Naive B cell (primary cell): ENCODE measurements at regions not wholly inside any gene's neighbourhood (a gene's known extent, or its start where the extent isn't known, plus 50 kb on each side); places are given as distances from the start of the nearest gene placed in this dataset.
A peak's percentile ranks its signal among the peaks of the same experiment; 100 is the strongest.

Experiments
- ATAC-seq, 2 donors: fragments of 150-1000 bp; cut with Tn5 transposase; 2 replicates each; pipeline ENCODE4 v1.10.0; 2021; ENCODE audit warnings: low read depth in 2 of 2, mild to moderate bottlenecking in 2 of 2, moderate library complexity in 2 of 2
- DNase-seq: peaks from one replicate; pipeline ENCODE4 v3.0.0; 2022
- H3K27ac Mint-ChIP-seq, 6 donors: one replicate each; pipeline ENCODE4 v1.8.0; 2020 to 2022; ENCODE audit warnings: mild to moderate bottlenecking in 6 of 6, mixed read lengths in 6 of 6, moderate library complexity in 5 of 6, inconsistent platforms in 2 of 6
- H3K27me3 Mint-ChIP-seq, 3 donors: one replicate each; pipeline ENCODE4 v1.8.0; 2021 to 2022; ENCODE audit warnings: mixed read lengths in 3 of 3, mild to moderate bottlenecking in 1 of 3
- H3K36me3 Mint-ChIP-seq, 2 donors: one replicate each; pipeline ENCODE4 v1.8.0; 2020 to 2022; ENCODE audit warnings: mixed read lengths in 2 of 2, inconsistent platforms in 1 of 2, mild to moderate bottlenecking in 1 of 2
- H3K4me1 Mint-ChIP-seq, 3 donors: one replicate each; pipeline ENCODE4 v1.8.0; 2020 to 2022; ENCODE audit warnings: mixed read lengths in 3 of 3, inconsistent platforms in 1 of 3, mild to moderate bottlenecking in 1 of 3, moderate library complexity in 1 of 3
- H3K4me3 Mint-ChIP-seq, 8 donors: one replicate each; pipeline ENCODE4 v1.8.0; 2020 to 2022; ENCODE audit warnings: mild to moderate bottlenecking in 8 of 8, mixed read lengths in 8 of 8, moderate library complexity in 8 of 8, inconsistent platforms in 2 of 8
- H3K9me3 Mint-ChIP-seq, 7 donors: one replicate each; pipeline ENCODE4 v1.8.0; 2020 to 2022; ENCODE audit warnings: mixed read lengths in 7 of 7, mild to moderate bottlenecking in 5 of 7, inconsistent platforms in 2 of 7, moderate library complexity in 1 of 7

- no peak for ATAC-seq
- DNase-seq = no peak
- no peaks in the 10 kb centered on the region for H3K4me1 Mint-ChIP-seq
Measured at GRCh38 chr20:48317578-48317977, 510.2 kb downstream of the PREX1 start.

GRCh38 chr20:48314925-48315592, 512.7 kb downstream of the PREX1 start:
- H3K4me3 Mint-ChIP-seq = no peak overlapping the region
- H3K9me3 Mint-ChIP-seq = peaks cover 0 to 3% (median 0%) of the 10 kb centered on the region in 7 donors
- peaks cover 15 to 30% (median 27%) of the 10 kb centered on the region in 3 donors for H3K27me3 Mint-ChIP-seq
- no peaks in the 10 kb centered on the region for H3K36me3 Mint-ChIP-seq
- H3K27ac Mint-ChIP-seq = no peak overlapping the region
- ATAC-seq (no peak), DNase-seq (no peak)
- H3K4me1 Mint-ChIP-seq = no peaks in the 10 kb centered on the region

More at GRCh38 chr20:48317578-48317977, 510.2 kb downstream of the PREX1 start:
- H3K27ac Mint-ChIP-seq = no peak overlapping the region
- peaks cover 15 to 42% (median 23%) of the 10 kb centered on the region in 3 donors for H3K27me3 Mint-ChIP-seq
- no peak overlapping the region for H3K4me3 Mint-ChIP-seq
- no peaks in the 10 kb centered on the region for H3K36me3 Mint-ChIP-seq
- peaks cover 0 to 3% (median 0%) of the 10 kb centered on the region in 7 donors for H3K9me3 Mint-ChIP-seq

GRCh38 chr20:48313324-48313723, 514.5 kb downstream of the PREX1 start:
- Mint-ChIP-seq H3K36me3 (no peaks in the 10 kb centered on the region), H3K9me3 (peaks cover 0 to 7% (median 0%) of the 10 kb centered on the region in 7 donors), H3K27ac (no peak overlapping the region), H3K27me3 (peaks cover 10 to 36% (median 27%) of the 10 kb centered on the region in 3 donors), H3K4me1 (no peaks in the 10 kb centered on the region), H3K4me3 (no peak overlapping the region)
- DNase-seq (no peak), ATAC-seq (no peak)

GRCh38 chr20:48311956-48312355, 515.8 kb downstream of the PREX1 start:
- DNase-seq = no peak
- peak overlapping the region in 1 of 6 donors; percentile 52 for H3K27ac Mint-ChIP-seq
- H3K4me1 Mint-ChIP-seq = no peaks in the 10 kb centered on the region
- ATAC-seq = no peak
- H3K4me3 Mint-ChIP-seq = no peak overlapping the region
- H3K27me3 Mint-ChIP-seq = peaks cover 7 to 26% (median 22%) of the 10 kb centered on the region in 3 donors
- no peaks in the 10 kb centered on the region for H3K36me3 Mint-ChIP-seq
- peaks cover 0 to 7% (median 0%) of the 10 kb centered on the region in 7 donors for H3K9me3 Mint-ChIP-seq

- no peak overlapping the region for H3K4me3 Mint-ChIP-seq
- H3K4me1 Mint-ChIP-seq = no peaks in the 10 kb centered on the region
- ATAC-seq (no peak), DNase-seq (no peak)
- no peaks in the 10 kb centered on the region for H3K36me3 Mint-ChIP-seq
- peaks cover 5 to 21% (median 18%) of the 10 kb centered on the region in 3 donors for H3K27me3 Mint-ChIP-seq
- H3K9me3 Mint-ChIP-seq = peaks cover 0 to 7% (median 0%) of the 10 kb centered on the region in 7 donors
- H3K27ac Mint-ChIP-seq = no peak overlapping the region
Measured at GRCh38 chr20:48310305-48310704, 517.5 kb downstream of the PREX1 start.

GRCh38 chr20:48309293-48309692, 518.5 kb downstream of the PREX1 start:
- no peaks in the 10 kb centered on the region for H3K36me3 Mint-ChIP-seq
- ATAC-seq = no peak
- peaks cover 0 to 4% (median 0%) of the 10 kb centered on the region in 7 donors for H3K9me3 Mint-ChIP-seq
- peaks cover 7 to 22% (median 21%) of the 10 kb centered on the region in 3 donors for H3K27me3 Mint-ChIP-seq
- H3K27ac Mint-ChIP-seq = peak overlapping the region in 1 of 6 donors; percentile 34
- peak overlapping the region in 1 of 8 donors; percentile 51 for H3K4me3 Mint-ChIP-seq
- H3K4me1 Mint-ChIP-seq = no peaks in the 10 kb centered on the region
- DNase-seq = no peak

GRCh38 chr20:48308882-48309281, 518.9 kb downstream of the PREX1 start:
- no peak overlapping the region for H3K27ac Mint-ChIP-seq
- H3K9me3 Mint-ChIP-seq = peaks cover 0 to 4% (median 0%) of the 10 kb centered on the region in 7 donors
- H3K36me3 Mint-ChIP-seq = no peaks in the 10 kb centered on the region
- DNase-seq (no peak), ATAC-seq (no peak)
- no peaks in the 10 kb centered on the region for H3K4me1 Mint-ChIP-seq
- no peak overlapping the region for H3K4me3 Mint-ChIP-seq
- peaks cover 11 to 22% (median 21%) of the 10 kb centered on the region in 3 donors for H3K27me3 Mint-ChIP-seq

GRCh38 chr20:48308232-48308781, 519.5 kb downstream of the PREX1 start:
- Mint-ChIP-seq H3K4me3 (no peak overlapping the region), H3K4me1 (no peaks in the 10 kb centered on the region), H3K27me3 (peaks cover 13 to 22% (median 21%) of the 10 kb centered on the region in 3 donors), H3K27ac (no peak overlapping the region), H3K9me3 (peaks cover 0 to 4% (median 0%) of the 10 kb centered on the region in 7 donors), H3K36me3 (no peaks in the 10 kb centered on the region)
- no peak for ATAC-seq
- DNase-seq = no peak

GRCh38 chr20:48307277-48307676, 520.5 kb downstream of the PREX1 start:
- DNase-seq (no peak), ATAC-seq (no peak)
- Mint-ChIP-seq H3K4me3 (no peak overlapping the region), H3K4me1 (no peaks in the 10 kb centered on the region), H3K36me3 (no peaks in the 10 kb centered on the region), H3K27me3 (peaks cover 9 to 31% (median 27%) of the 10 kb centered on the region in 3 donors), H3K9me3 (peaks cover 0 to 4% (median 0%) of the 10 kb centered on the region in 7 donors), H3K27ac (peak overlapping the region in 1 of 6 donors; percentile 55)

GRCh38 chr20:48302844-48303542, 517.7 kb upstream of the SULF2 start:
- H3K4me1 Mint-ChIP-seq = no peaks in the 10 kb centered on the region
- ATAC-seq (no peak), DNase-seq (no peak)
- H3K27ac Mint-ChIP-seq = no peak overlapping the region
- H3K36me3 Mint-ChIP-seq = no peaks in the 10 kb centered on the region
- H3K27me3 Mint-ChIP-seq = peaks cover 17 to 25% (median 18%) of the 10 kb centered on the region in 3 donors
- H3K9me3 Mint-ChIP-seq = peaks cover 0 to 11% (median 0%) of the 10 kb centered on the region in 7 donors
- no peak overlapping the region for H3K4me3 Mint-ChIP-seq

GRCh38 chr20:48302149-48302548, 516.9 kb upstream of the SULF2 start:
- DNase-seq (no peak), ATAC-seq (no peak)
- Mint-ChIP-seq H3K27ac (no peak overlapping the region), H3K9me3 (peaks cover 0 to 12% (median 0%) of the 10 kb centered on the region in 7 donors), H3K4me3 (no peak overlapping the region), H3K4me1 (no peaks in the 10 kb centered on the region), H3K27me3 (peaks cover 17 to 25% (median 18%) of the 10 kb centered on the region in 3 donors), H3K36me3 (no peaks in the 10 kb centered on the region)

- no peak for DNase-seq
- peaks cover 0 to 12% (median under 1%) of the 10 kb centered on the region in 7 donors for H3K9me3 Mint-ChIP-seq
- no peak overlapping the region for H3K4me3 Mint-ChIP-seq
- no peak overlapping the region for H3K27ac Mint-ChIP-seq
- no peaks in the 10 kb centered on the region for H3K36me3 Mint-ChIP-seq
- no peaks in the 10 kb centered on the region for H3K4me1 Mint-ChIP-seq
- no peak for ATAC-seq
- peaks cover 18 to 25% (median 24%) of the 10 kb centered on the region in 3 donors for H3K27me3 Mint-ChIP-seq
Measured at GRCh38 chr20:48301189-48301588, 515.9 kb upstream of the SULF2 start.

- no peak for DNase-seq
- no peak overlapping the region for H3K27ac Mint-ChIP-seq
- no peaks in the 10 kb centered on the region for H3K36me3 Mint-ChIP-seq
- H3K4me3 Mint-ChIP-seq = no peak overlapping the region
- H3K4me1 Mint-ChIP-seq = no peaks in the 10 kb centered on the region
- no peak for ATAC-seq
- peaks cover 18 to 26% (median 25%) of the 10 kb centered on the region in 3 donors for H3K27me3 Mint-ChIP-seq
- H3K9me3 Mint-ChIP-seq = peaks cover 0 to 12% (median 2%) of the 10 kb centered on the region in 7 donors
Measured at GRCh38 chr20:48300529-48300928, 515.2 kb upstream of the SULF2 start.
